ENCODE measurements at regions not wholly inside any gene's neighbourhood (a gene's known extent, or its start where the extent isn't known, plus 50 kb on each side); places are given as distances from the start of the nearest gene placed in this dataset.

DNA sequence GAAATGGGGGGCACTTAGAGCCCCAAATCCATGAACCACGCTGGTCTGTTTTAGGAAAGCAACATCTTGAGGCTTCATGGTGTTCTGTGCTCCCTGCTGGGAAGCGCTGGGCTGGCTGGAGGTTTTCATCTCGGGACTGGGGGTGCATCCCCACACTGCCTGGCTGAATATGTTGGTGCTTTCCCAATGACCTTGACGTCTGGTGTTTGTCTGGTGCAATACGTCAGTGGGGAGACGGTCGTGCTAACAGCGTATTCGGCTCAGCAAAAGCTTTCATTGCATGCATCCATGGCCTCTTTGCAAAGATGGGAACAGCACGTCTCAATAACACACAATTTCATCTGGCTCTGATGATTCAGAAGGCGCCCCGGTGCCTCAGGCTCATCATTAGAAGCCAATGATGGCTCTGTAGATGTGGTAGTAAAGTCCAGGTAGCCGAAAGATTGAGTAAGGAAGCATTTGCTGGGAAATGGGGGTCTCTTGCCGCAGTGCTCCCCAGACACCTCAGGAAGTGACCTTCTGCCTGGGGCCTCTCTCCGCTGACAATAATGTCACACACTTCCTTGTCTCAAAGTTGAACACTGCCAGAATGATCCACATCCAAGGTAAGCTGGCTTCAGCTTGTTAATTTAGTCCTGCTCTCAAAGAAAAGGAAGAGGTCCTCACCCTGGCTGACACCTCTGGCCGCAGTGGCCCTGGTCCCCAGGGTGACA is 97.7 kb downstream of the ING1 start:
- TF ChIP-seq, protein P1, sequence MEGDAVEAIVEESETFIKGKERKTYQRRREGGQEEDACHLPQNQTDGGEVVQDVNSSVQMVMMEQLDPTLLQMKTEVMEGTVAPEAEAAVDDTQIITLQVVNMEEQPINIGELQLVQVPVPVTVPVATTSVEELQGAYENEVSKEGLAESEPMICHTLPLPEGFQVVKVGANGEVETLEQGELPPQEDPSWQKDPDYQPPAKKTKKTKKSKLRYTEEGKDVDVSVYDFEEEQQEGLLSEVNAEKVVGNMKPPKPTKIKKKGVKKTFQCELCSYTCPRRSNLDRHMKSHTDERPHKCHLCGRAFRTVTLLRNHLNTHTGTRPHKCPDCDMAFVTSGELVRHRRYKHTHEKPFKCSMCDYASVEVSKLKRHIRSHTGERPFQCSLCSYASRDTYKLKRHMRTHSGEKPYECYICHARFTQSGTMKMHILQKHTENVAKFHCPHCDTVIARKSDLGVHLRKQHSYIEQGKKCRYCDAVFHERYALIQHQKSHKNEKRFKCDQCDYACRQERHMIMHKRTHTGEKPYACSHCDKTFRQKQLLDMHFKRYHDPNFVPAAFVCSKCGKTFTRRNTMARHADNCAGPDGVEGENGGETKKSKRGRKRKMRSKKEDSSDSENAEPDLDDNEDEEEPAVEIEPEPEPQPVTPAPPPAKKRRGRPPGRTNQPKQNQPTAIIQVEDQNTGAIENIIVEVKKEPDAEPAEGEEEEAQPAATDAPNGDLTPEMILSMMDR (conservative IDR thresholded peaks at IDR 0.05) = no peak
- Mint-ChIP-seq H3K27me3 (peaks cover 12% of the 10 kb centered on the region), H3K27ac (no peak overlapping the region), H3K36me3 (no peaks in the 10 kb centered on the region), H3K4me1 (ENCODE audit: unreplicated experiment) (peaks cover 19% of the 10 kb centered on the region), H3K9me3 (no peaks in the 10 kb centered on the region), H3K4me3 (no peak overlapping the region)
- no peak for DNase-seq (ENCODE audit: extremely low spot score, unreplicated experiment)

DNA sequence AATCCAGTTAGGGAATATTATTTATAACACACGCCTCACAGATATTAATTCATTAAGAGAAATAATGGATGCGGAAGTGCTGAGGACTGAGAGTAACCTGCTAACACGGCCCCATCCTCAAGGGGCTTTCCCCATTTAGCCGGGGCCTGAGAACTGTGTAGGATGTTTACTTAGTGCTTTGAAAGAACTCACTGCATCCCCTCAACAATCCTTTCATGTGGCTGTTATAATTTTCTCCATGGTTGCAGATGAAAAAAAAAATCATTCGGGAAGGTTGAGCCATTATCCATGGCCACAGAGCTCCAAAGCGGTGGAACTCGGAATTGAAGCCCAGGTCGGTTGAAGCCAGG is 98.2 kb downstream of the ING1 start:
- peak overlapping the region; percentile 18 for H3K27ac Mint-ChIP-seq
- H3K4me1 Mint-ChIP-seq (ENCODE audit: unreplicated experiment) = peaks cover 19% of the 10 kb centered on the region
- H3K4me3 Mint-ChIP-seq = no peak overlapping the region
- no peaks in the 10 kb centered on the region for H3K36me3 Mint-ChIP-seq
- peaks cover 12% of the 10 kb centered on the region for H3K27me3 Mint-ChIP-seq
- no peak for DNase-seq (ENCODE audit: extremely low spot score, unreplicated experiment)
- TF ChIP-seq, protein P1 (conservative IDR thresholded peaks at IDR 0.05) = no peak
- H3K9me3 Mint-ChIP-seq = no peaks in the 10 kb centered on the region

DNA sequence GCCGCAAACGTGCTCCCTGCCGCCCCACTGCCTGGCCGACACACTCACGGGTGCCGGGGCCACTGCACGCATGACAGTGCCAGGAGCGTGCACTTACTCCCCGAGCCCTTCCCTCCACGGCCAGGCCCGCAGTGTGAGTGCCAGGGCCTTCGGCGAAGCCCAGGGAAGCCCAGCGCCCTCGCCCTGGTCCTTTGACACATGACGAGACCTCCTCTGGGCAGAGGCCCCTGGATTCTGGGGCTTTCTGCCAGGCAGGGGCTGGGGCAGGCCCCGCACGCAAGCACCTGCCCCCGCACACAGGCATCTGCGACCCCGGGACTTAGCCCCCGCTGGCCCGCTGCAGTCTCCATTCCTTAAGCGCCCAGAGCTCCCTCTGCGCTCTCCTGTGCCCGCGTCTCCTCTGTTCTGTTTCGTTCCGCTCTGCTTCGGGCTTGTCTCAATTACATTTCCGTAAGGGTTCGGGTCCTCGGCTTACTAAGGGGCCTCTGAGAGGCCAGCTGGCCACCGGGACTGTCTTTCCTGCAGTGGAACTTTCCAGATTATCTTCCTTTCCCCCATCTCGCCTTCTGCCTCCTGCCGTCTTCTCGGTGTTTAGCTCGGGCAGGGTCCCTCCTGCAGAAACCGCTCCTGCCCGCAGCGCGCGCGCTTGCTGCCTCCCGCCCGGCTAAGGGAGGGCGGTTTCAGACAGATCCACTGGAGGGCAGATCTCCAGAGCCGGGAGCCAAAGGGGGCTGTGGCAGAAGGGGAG is 98.8 kb downstream of the ING1 start:
- peaks cover 19% of the 10 kb centered on the region for H3K4me1 Mint-ChIP-seq (ENCODE audit: unreplicated experiment)
- no peak for DNase-seq (ENCODE audit: extremely low spot score, unreplicated experiment)
- peaks cover 12% of the 10 kb centered on the region for H3K27me3 Mint-ChIP-seq
- H3K36me3 Mint-ChIP-seq = no peaks in the 10 kb centered on the region
- TF ChIP-seq, protein P1 (conservative IDR thresholded peaks at IDR 0.05) = no peak
- H3K27ac Mint-ChIP-seq = no peak overlapping the region
- H3K4me3 Mint-ChIP-seq = no peak overlapping the region
- no peaks in the 10 kb centered on the region for H3K9me3 Mint-ChIP-seq

DNA sequence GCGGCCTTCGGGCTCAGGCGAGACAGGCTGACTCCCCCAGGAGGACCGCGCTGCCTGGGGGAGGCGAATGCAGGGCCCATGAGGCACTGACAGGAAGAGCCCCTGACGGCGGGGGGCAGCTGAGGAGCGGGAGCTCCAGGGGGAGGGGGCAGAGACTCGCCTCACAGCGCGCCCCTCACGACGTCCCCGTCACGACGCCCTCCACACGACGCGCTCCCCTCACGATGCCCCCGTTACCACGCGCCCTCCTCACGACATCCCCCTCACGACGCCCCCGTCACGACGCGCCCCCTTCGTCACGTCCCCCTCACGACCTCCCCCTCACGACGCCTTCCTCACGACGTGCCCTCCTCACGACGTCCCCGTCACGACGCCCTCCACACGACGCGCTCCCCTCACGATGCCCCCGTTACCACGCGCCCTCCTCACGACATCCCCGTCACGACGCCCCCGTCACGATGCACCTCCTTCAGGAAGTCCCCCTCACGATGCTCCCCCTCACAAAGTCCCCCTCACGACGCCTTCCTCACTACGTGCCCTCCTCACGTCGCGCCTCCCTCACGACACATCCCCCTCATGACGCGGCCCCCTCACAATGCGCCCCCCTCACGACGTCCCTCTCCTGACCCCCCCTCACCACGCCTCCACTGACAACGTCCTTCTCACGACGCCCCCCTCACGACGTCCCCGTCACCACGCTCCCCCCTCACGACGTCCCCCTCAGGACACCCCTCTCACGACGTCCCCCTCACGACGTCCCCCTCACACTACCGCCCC is 99.6 kb downstream of the ING1 start:
- peaks cover 19% of the 10 kb centered on the region for H3K4me1 Mint-ChIP-seq (ENCODE audit: unreplicated experiment)
- H3K4me3 Mint-ChIP-seq = no peak overlapping the region
- H3K27ac Mint-ChIP-seq = no peak overlapping the region
- peaks cover 12% of the 10 kb centered on the region for H3K27me3 Mint-ChIP-seq
- H3K9me3 Mint-ChIP-seq = no peaks in the 10 kb centered on the region
- TF ChIP-seq, protein P1 (conservative IDR thresholded peaks at IDR 0.05) = no peak
- DNase-seq (ENCODE audit: extremely low spot score, unreplicated experiment) = no peak
- H3K36me3 Mint-ChIP-seq = no peaks in the 10 kb centered on the region

DNA sequence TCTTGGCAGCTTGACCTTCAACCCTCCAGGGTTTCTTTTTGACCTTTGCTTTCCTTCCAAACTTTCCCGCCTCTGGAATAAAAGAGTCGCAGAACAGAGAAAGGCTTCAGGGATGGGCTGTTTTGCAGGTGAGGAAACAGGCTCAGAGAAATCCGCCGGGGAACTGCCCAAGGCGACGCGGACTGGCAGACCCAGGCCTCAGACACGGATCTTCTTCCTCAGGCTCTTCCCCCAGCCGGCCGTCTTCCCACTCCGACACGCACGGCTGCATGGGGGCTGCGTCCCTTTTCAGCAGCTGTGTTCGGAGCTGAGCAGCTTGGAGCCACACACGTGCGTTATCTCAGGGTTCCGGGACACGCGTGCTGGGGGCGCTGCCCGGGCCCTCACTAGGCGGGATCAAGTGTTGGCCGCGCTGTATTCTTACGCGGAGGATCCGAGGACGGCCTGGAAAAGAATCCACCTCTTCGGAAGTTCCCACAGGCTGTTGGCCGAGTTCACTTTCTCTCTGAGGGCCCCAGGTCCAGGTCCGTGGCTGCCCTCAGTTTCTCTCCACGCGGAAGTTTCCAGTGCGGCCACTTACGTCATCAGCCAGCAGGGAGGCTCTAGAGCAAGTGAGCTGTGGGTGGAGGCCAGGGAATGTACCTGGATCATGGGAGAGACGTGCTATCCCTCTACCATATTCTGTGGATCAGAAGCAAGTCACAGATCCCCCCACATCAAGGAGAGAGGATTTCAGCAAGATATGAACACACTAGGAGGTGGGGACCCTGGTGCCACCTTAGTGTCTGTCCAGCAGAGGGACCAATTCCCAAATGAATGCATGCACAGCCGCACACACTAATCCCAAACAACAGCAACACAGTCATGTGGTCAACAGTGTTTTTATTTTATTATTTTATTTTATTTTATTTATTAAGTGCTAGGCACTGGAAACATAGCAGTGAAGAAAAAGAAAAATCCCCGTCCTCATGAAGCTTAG is 100.4 kb downstream of the ING1 start:
- DNase-seq (ENCODE audit: extremely low spot score, unreplicated experiment) = no peak
- TF ChIP-seq, protein P1 (conservative IDR thresholded peaks at IDR 0.05) = peak; percentile 42
- Mint-ChIP-seq H3K27me3 (peaks cover 12% of the 10 kb centered on the region), H3K9me3 (no peaks in the 10 kb centered on the region), H3K27ac (no peak overlapping the region), H3K36me3 (no peaks in the 10 kb centered on the region), H3K4me3 (no peak overlapping the region), H3K4me1 (ENCODE audit: unreplicated experiment) (peaks cover 19% of the 10 kb centered on the region)

All from type B pancreatic cell (in vitro differentiated cells).